ENCODE measurements at regions not wholly inside any gene's neighbourhood (a gene's known extent, or its start where the extent isn't known, plus 50 kb on each side); places are given as distances from the start of the nearest gene placed in this dataset.

- TF ChIP-seq CTCF (IDR thresholded peaks at IDR 0.05): no peak
- TF ChIP-seq EP300 (IDR thresholded peaks at IDR 0.05): no peak
- no peak for TF ChIP-seq POLR2AphosphoS5 (IDR thresholded peaks at IDR 0.05)
- TF ChIP-seq POLR2A (IDR thresholded peaks at IDR 0.05): no peak
Measured at GRCh38 chr4:37765741-37766140, 60.7 kb upstream of the PGM2 start.

Data from stomach (tissue), 4 donors.